HTR-8/SVneo (cell line): ENCODE measurements at regions not wholly inside any gene's neighbourhood (a gene's known extent, or its start where the extent isn't known, plus 50 kb on each side); places are given as distances from the start of the nearest gene placed in this dataset.
"Not testable (repeated sequence)": the region's sequence is repeated elsewhere in the genome, so short reads cannot be mapped to it uniquely, and the experiment has no call there.

Experiments used
- DNase-seq: peaks from one replicate; pipeline ENCODE4 v3.0.0; 2011; ENCODE audit warnings: low spot score, mixed read lengths; ENCODE audit not compliant: insufficient read length
- FAIRE-seq: peaks from 2 replicates; lab custom pipeline; 2011; peaks lifted over from hg19 to GRCh38; lab: Jason Lieb, UNC

GRCh38 chr6:4659719-4660118 is 116.5 kb upstream of the CDYL start:
- FAIRE-seq, DNase-seq: not testable (repeated sequence)

- FAIRE-seq (no peak), DNase-seq (no peak)
Measured at GRCh38 chr6:4658486-4658885, 117.7 kb upstream of the CDYL start.

- no peak for FAIRE-seq
- DNase-seq = no peak
Measured at GRCh38 chr6:4656106-4656505, 120.1 kb upstream of the CDYL start.

- no peak for DNase-seq
- no peak for FAIRE-seq
Measured at GRCh38 chr6:4655196-4656025, 120.8 kb upstream of the CDYL start.

GRCh38 chr6:4653141-4653540 is 123.1 kb upstream of the CDYL start:
- DNase-seq (no peak), FAIRE-seq (no peak)

- DNase-seq (no peak), FAIRE-seq (no peak)
Measured at GRCh38 chr6:4651831-4652467, 124.3 kb upstream of the CDYL start.

GRCh38 chr6:4649728-4650127 is 126.5 kb upstream of the CDYL start:
- DNase-seq = no peak
- no peak for FAIRE-seq

- peak; percentile 60 for DNase-seq
- no peak for FAIRE-seq
Measured at GRCh38 chr6:4647414-4648365, 128.5 kb upstream of the CDYL start.

GRCh38 chr6:4645713-4646360 is 130.4 kb upstream of the CDYL start:
- no peak for FAIRE-seq
- DNase-seq = no peak

- DNase-seq (no peak), FAIRE-seq (no peak)
Measured at GRCh38 chr6:4644996-4645395, 131.2 kb upstream of the CDYL start.

- FAIRE-seq = no peak
- DNase-seq = no peak
Measured at GRCh38 chr6:4641461-4641860, 134.7 kb upstream of the CDYL start.

- no peak for DNase-seq
- no peak for FAIRE-seq
Measured at GRCh38 chr6:4640139-4640538, 136.1 kb upstream of the CDYL start.

GRCh38 chr6:4638641-4639040 is 137.6 kb upstream of the CDYL start:
- FAIRE-seq (no peak), DNase-seq (no peak)

GRCh38 chr6:4637691-4638433 is 138.3 kb upstream of the CDYL start:
- FAIRE-seq (no peak), DNase-seq (peak; percentile 25)

- no peak for DNase-seq
- FAIRE-seq = no peak
Measured at GRCh38 chr6:4636881-4637224, 139.4 kb upstream of the CDYL start.

GRCh38 chr6:4636191-4636880 is 139.9 kb upstream of the CDYL start:
- no peak for FAIRE-seq
- DNase-seq = no peak

GRCh38 chr6:4635666-4636065 is 140.5 kb upstream of the CDYL start:
- FAIRE-seq (no peak), DNase-seq (no peak)

GRCh38 chr6:4632421-4632820 is 143.8 kb upstream of the CDYL start:
- no peak for FAIRE-seq
- DNase-seq = no peak

GRCh38 chr6:4629789-4630188 is 146.4 kb upstream of the CDYL start:
- FAIRE-seq = not testable (repeated sequence)

More at GRCh38 chr6:4629789-4630188, 146.4 kb upstream of the CDYL start:
- not testable (repeated sequence) for DNase-seq
